ENCODE measurements at regions not wholly inside any gene's neighbourhood (a gene's known extent, or its start where the extent isn't known, plus 50 kb on each side); places are given as distances from the start of the nearest gene placed in this dataset.
"Not testable (repeated sequence)": the region's sequence is repeated elsewhere in the genome, so short reads cannot be mapped to it uniquely, and the experiment has no call there.

DNA sequence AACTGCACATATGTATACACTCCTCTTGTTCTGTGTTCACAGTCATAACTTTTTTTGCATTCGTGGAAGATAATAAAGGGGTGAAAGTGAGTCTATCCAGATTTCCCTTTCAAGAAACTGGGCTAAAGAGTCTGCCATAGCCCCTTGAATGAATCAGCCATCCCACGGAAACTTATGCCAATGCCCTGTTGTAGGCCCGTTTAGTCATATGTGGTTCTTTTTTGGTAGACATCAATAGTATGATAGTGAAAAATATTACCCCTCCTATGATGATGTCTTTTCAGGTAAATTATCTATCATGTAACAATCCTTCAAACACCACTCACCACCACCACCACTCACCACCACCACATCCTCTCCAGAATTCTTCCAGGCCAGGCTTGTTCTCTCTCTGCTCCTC is 99.9 kb upstream of the MYLIP start:
- H3K9me2 ChIP-seq (ENCODE audit: insufficient read depth) = no peaks in the 10 kb centered on the region
- H3K79me2 ChIP-seq (ENCODE audit: insufficient read depth) = no peaks in the 10 kb centered on the region
- H3K36me3 ChIP-seq (ENCODE audit: low read depth) = no peaks in the 10 kb centered on the region
- in situ Hi-C loops (cut with MboI) = no loop called here
- H3K27ac ChIP-seq = no peak overlapping the region
- peaks cover 12% of the 10 kb centered on the region for H3K27me3 ChIP-seq (replicated peaks; ENCODE audit: insufficient read depth)
- H3F3A ChIP-seq (ENCODE audit: insufficient read depth) = no peaks in the 10 kb centered on the region
- no peaks in the 10 kb centered on the region for H4K20me1 ChIP-seq (ENCODE audit: insufficient read depth)
- 44 to 55% methylated on average over 3 of the region's 3 CpGs for WGBS, 2 experiments (ENCODE audit: low coverage in 1 of 2, low lambda C conversion rate in 2 of 2, missing lambda C conversion rate in 2 of 2)
- DNase-seq = no peak
- no peak overlapping the region for H2AFZ ChIP-seq
- no peak for TF ChIP-seq EZH2phosphoT487 (IDR thresholded peaks at IDR 0.05; ENCODE audit: insufficient read depth, low read depth)
- TF ChIP-seq EZH2 (IDR thresholded peaks at IDR 0.05; ENCODE audit: insufficient read depth, poor library complexity, severe bottlenecking) = no peak
- no peak overlapping the region for H3K4me2 ChIP-seq (ENCODE audit: unreplicated experiment)
- no peak overlapping the region for H3K4me3 ChIP-seq
- H3K4me1 ChIP-seq (ENCODE audit: insufficient read depth) = no peaks in the 10 kb centered on the region
- no peaks in the 10 kb centered on the region for H3K9me3 ChIP-seq (ENCODE audit: low read depth)
- H3K9ac ChIP-seq = no peak overlapping the region

DNA sequence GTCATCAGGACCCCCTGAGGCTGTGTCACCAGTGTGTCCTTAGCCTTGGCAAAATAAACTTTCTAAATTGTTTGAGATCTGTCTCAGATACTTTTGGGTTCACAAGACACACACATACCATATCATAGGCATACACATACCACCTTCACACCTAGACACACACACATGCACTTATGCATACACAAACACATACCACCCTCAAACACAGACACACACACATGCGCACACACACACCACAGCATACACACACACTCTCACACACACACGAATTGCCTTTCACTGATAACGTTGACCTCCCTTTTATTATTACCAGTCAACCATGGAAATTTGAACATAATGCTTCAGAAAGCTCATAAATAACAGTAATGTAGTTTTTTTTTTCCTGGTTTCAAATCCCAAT is 108.6 kb upstream of the MYLIP start:
- Histone ChIP-seq H3K4me3 (no peak overlapping the region), H3K4me1 (ENCODE audit: insufficient read depth) (no peaks in the 10 kb centered on the region), H2AFZ (no peak overlapping the region), H3F3A (ENCODE audit: insufficient read depth) (no peaks in the 10 kb centered on the region), H3K9me2 (ENCODE audit: insufficient read depth) (no peaks in the 10 kb centered on the region), H3K4me2 (ENCODE audit: unreplicated experiment) (no peak overlapping the region), H3K9ac (no peak overlapping the region), H3K36me3 (ENCODE audit: low read depth) (no peaks in the 10 kb centered on the region), H3K79me2 (ENCODE audit: insufficient read depth) (no peaks in the 10 kb centered on the region), H3K9me3 (ENCODE audit: low read depth) (no peaks in the 10 kb centered on the region), H4K20me1 (ENCODE audit: insufficient read depth) (no peaks in the 10 kb centered on the region), H3K27ac (no peak overlapping the region), H3K27me3 (replicated peaks; ENCODE audit: insufficient read depth) (0 out of 2 replicates have a peak, but pooled peaks cover 6% of the 10 kb centered on the region)
- no peak for TF ChIP-seq EZH2phosphoT487 (IDR thresholded peaks at IDR 0.05; ENCODE audit: insufficient read depth, low read depth)
- no peak for TF ChIP-seq EZH2 (IDR thresholded peaks at IDR 0.05; ENCODE audit: insufficient read depth, poor library complexity, severe bottlenecking)
- 31% methylated on average over 3 of the region's 3 CpGs for WGBS, 2 experiments (ENCODE audit: low coverage in 1 of 2, low lambda C conversion rate in 2 of 2, missing lambda C conversion rate in 2 of 2)
- in situ Hi-C loops (cut with MboI) = no loop called here
- DNase-seq = no peak

DNA sequence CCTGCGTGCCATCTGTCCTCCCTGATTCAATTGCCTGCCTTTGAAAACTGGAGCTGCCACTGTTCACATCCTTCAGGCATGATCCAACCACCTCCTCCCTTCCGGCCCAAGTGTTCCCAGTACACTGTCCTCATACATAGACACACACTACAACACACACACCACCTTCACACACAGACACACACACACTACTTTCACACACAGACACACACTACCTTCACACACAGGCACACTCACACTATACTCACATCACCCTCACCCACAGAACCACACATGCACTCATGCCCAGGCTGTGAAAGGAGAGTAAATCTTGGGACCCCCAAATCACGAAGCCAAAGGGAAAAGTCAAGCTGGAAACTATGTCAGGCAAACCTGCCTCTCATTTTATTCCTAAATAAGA is 109.4 kb upstream of the MYLIP start:
- Histone ChIP-seq H3K4me1 (ENCODE audit: insufficient read depth) (no peaks in the 10 kb centered on the region), H3K9me3 (ENCODE audit: low read depth) (no peaks in the 10 kb centered on the region), H3K9ac (no peak overlapping the region), H3K27ac (no peak overlapping the region), H3K4me2 (ENCODE audit: unreplicated experiment) (no peak overlapping the region), H4K20me1 (ENCODE audit: insufficient read depth) (no peaks in the 10 kb centered on the region), H3K27me3 (replicated peaks; ENCODE audit: insufficient read depth) (0 out of 2 replicates have a peak, but pooled peaks cover 6% of the 10 kb centered on the region), H2AFZ (no peak overlapping the region), H3K4me3 (no peak overlapping the region), H3K79me2 (ENCODE audit: insufficient read depth) (no peaks in the 10 kb centered on the region), H3K36me3 (ENCODE audit: low read depth) (no peaks in the 10 kb centered on the region), H3K9me2 (ENCODE audit: insufficient read depth) (no peaks in the 10 kb centered on the region), H3F3A (ENCODE audit: insufficient read depth) (no peaks in the 10 kb centered on the region)
- in situ Hi-C loops (cut with MboI) = no loop called here
- no peak for TF ChIP-seq EZH2 (IDR thresholded peaks at IDR 0.05; ENCODE audit: insufficient read depth, poor library complexity, severe bottlenecking)
- TF ChIP-seq EZH2phosphoT487 (IDR thresholded peaks at IDR 0.05; ENCODE audit: insufficient read depth, low read depth) = no peak
- WGBS, 2 experiments (ENCODE audit: low coverage in 1 of 2, low lambda C conversion rate in 2 of 2, missing lambda C conversion rate in 2 of 2) = 69 to 70% methylated on average over 3 of the region's 3 CpGs
- DNase-seq = no peak

DNA sequence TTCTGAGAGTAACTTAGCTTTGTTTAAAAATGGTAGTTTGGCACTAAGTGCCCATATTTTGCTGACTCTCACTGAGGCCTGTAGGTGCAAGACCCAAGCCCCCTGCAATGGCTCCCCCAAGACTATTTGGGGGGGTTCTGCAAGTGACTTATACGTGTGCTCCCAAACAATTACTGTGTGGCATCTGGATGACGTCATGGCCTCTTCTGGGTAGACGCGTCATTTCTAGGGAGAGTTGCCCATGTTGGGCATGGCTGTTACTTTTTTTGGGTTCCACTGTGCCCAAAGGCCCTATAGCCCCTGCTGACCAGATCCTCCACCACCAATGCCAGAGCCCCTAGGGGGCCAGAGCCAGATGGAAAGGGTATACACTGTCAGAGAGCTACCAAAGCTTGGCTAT is 110.3 kb upstream of the MYLIP start:
- H3K27me3 ChIP-seq (replicated peaks; ENCODE audit: insufficient read depth) = 0 out of 2 replicates have a peak, but pooled peaks cover 6% of the 10 kb centered on the region
- H3K36me3 ChIP-seq (ENCODE audit: low read depth) = no peaks in the 10 kb centered on the region
- H4K20me1 ChIP-seq (ENCODE audit: insufficient read depth) = no peaks in the 10 kb centered on the region
- no peaks in the 10 kb centered on the region for H3F3A ChIP-seq (ENCODE audit: insufficient read depth)
- H3K27ac ChIP-seq = no peak overlapping the region
- H3K4me1 ChIP-seq (ENCODE audit: insufficient read depth) = no peaks in the 10 kb centered on the region
- 73 to 77% methylated on average over 4 of the region's 4 CpGs for WGBS, 2 experiments (ENCODE audit: low coverage in 1 of 2, low lambda C conversion rate in 2 of 2, missing lambda C conversion rate in 2 of 2)
- H3K9me2 ChIP-seq (ENCODE audit: insufficient read depth) = no peaks in the 10 kb centered on the region
- no peak for TF ChIP-seq EZH2phosphoT487 (IDR thresholded peaks at IDR 0.05; ENCODE audit: insufficient read depth, low read depth)
- TF ChIP-seq EZH2 (IDR thresholded peaks at IDR 0.05; ENCODE audit: insufficient read depth, poor library complexity, severe bottlenecking) = no peak
- no peak overlapping the region for H3K9ac ChIP-seq
- no peaks in the 10 kb centered on the region for H3K9me3 ChIP-seq (ENCODE audit: low read depth)
- H3K4me2 ChIP-seq (ENCODE audit: unreplicated experiment) = no peak overlapping the region
- no peaks in the 10 kb centered on the region for H3K79me2 ChIP-seq (ENCODE audit: insufficient read depth)
- no peak overlapping the region for H3K4me3 ChIP-seq
- DNase-seq = no peak
- no peak overlapping the region for H2AFZ ChIP-seq
- in situ Hi-C loops (cut with MboI) = no loop called here

DNA sequence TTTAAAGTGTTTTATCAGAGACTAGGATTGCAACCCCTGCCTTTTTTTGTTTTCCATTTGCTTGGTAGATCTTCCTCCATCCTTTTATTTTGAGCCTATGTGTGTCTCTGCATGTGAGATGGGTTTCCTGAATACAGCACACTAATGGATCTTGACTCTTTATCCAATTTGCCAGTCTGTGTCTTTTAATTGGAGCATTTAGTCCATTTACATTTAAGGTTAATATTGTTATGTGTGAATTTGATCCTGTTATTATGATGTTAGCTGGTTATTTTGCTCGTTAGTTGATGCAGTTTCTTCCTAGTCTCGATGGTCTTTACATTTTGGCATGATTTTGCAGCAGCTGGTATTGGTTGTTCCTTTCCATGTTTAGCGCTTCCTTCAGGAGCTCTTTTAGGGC is 114.6 kb upstream of the MYLIP start:
- H3K36me3 ChIP-seq (ENCODE audit: low read depth); H4K20me1 ChIP-seq (ENCODE audit: insufficient read depth); H3K79me2 ChIP-seq (ENCODE audit: insufficient read depth); H3K9ac ChIP-seq; H3K4me3 ChIP-seq; H3F3A ChIP-seq (ENCODE audit: insufficient read depth); H2AFZ ChIP-seq; H3K9me2 ChIP-seq (ENCODE audit: insufficient read depth); H3K4me2 ChIP-seq (ENCODE audit: unreplicated experiment); H3K27me3 ChIP-seq (replicated peaks; ENCODE audit: insufficient read depth); in situ Hi-C loops (cut with MboI); H3K9me3 ChIP-seq (ENCODE audit: low read depth); DNase-seq; H3K27ac ChIP-seq; H3K4me1 ChIP-seq (ENCODE audit: insufficient read depth): not testable (repeated sequence)
- WGBS, 2 experiments (ENCODE audit: low coverage in 1 of 2, low lambda C conversion rate in 2 of 2, missing lambda C conversion rate in 2 of 2) = 32 to 42% methylated on average over 3 of the region's 3 CpGs

Data from GM23248 (cell line).